ENCODE measurements at regions not wholly inside any gene's neighbourhood (a gene's known extent, or its start where the extent isn't known, plus 50 kb on each side); places are given as distances from the start of the nearest gene placed in this dataset.

GRCh38 chr2:230650585-230651137 is 62.0 kb upstream of the CAB39 start:
- no peak for DNase-seq
- ChIA-PET POLR2A (no interaction called here), CTCF (no interaction called here)
- Mint-ChIP-seq H3K4me3 (no peak overlapping the region), H3K4me1 (peaks cover 22% of the 10 kb centered on the region), H3K36me3 (ENCODE audit: low read depth) (no peaks in the 10 kb centered on the region), H3K27me3 (no peaks in the 10 kb centered on the region), H3K27ac (no peak overlapping the region), H3K9me3 (peaks cover 8% of the 10 kb centered on the region)
- no peak for ATAC-seq (ENCODE audit: low read depth)
- intact Hi-C loops (cut with micrococcal nuclease) = no loop called here
- TF ChIP-seq CTCF (IDR thresholded peaks at IDR 0.05) = no peak

- DNase-seq (no peak), ATAC-seq (ENCODE audit: low read depth) (no peak)
- no peak overlapping the region for H3K27ac Mint-ChIP-seq
- no peak overlapping the region for H3K4me3 Mint-ChIP-seq
- H3K27me3 Mint-ChIP-seq = no peaks in the 10 kb centered on the region
- peaks cover 8% of the 10 kb centered on the region for H3K9me3 Mint-ChIP-seq
- H3K36me3 Mint-ChIP-seq (ENCODE audit: low read depth) = no peaks in the 10 kb centered on the region
- intact Hi-C loops (cut with micrococcal nuclease) = no loop called here
- no peak for TF ChIP-seq CTCF (IDR thresholded peaks at IDR 0.05)
- ChIA-PET POLR2A (no interaction called here), CTCF (no interaction called here)
- H3K4me1 Mint-ChIP-seq = peaks cover 46% of the 10 kb centered on the region
These were observed 58.6 kb upstream of the CAB39 start for GRCh38 chr2:230654057-230654456.

GRCh38 chr2:230657462-230657861 is 55.2 kb upstream of the CAB39 start:
- no peak for DNase-seq
- peaks cover 63% of the 10 kb centered on the region for H3K4me1 Mint-ChIP-seq

GRCh38 chr2:230657906-230658305 is 54.7 kb upstream of the CAB39 start:
- peak overlapping the region; percentile 50 for H3K27ac Mint-ChIP-seq
- ChIA-PET POLR2A (interaction anchor here (0.5 to 0.9 kb wide), 3 partner anchors 43 to 400 kb away, joined by 3 read pairs; no protein-coding TSS in a partner anchor), CTCF (no interaction called here)
- H3K9me3 Mint-ChIP-seq = no peaks in the 10 kb centered on the region
- TF ChIP-seq CTCF (IDR thresholded peaks at IDR 0.05) = no peak
- no peak for DNase-seq
- H3K27me3 Mint-ChIP-seq = no peaks in the 10 kb centered on the region
- intact Hi-C loops (cut with micrococcal nuclease) = loop anchor here (2.0 kb wide), 1 partner anchor 13 kb away; no protein-coding TSS in a partner anchor
- no peak overlapping the region for H3K4me3 Mint-ChIP-seq
- no peaks in the 10 kb centered on the region for H3K36me3 Mint-ChIP-seq (ENCODE audit: low read depth)
- ATAC-seq (ENCODE audit: low read depth) = no peak
- peaks cover 63% of the 10 kb centered on the region for H3K4me1 Mint-ChIP-seq

More at GRCh38 chr2:230657462-230657861, 55.2 kb upstream of the CAB39 start:
- CTCF ChIA-PET = no interaction called here
- ATAC-seq (ENCODE audit: low read depth) = no peak
- TF ChIP-seq CTCF (IDR thresholded peaks at IDR 0.05) = no peak
- no peaks in the 10 kb centered on the region for H3K27me3 Mint-ChIP-seq
- POLR2A ChIA-PET = no interaction called here
- no peaks in the 10 kb centered on the region for H3K36me3 Mint-ChIP-seq (ENCODE audit: low read depth)
- peak overlapping the region; percentile 50 for H3K27ac Mint-ChIP-seq
- intact Hi-C loops (cut with micrococcal nuclease) = no loop called here
- H3K9me3 Mint-ChIP-seq = no peaks in the 10 kb centered on the region
- H3K4me3 Mint-ChIP-seq = no peak overlapping the region

GRCh38 chr2:230658577-230658876 is 54.1 kb upstream of the CAB39 start:
- Mint-ChIP-seq H3K36me3 (ENCODE audit: low read depth) (no peaks in the 10 kb centered on the region), H3K27ac (peak overlapping the region; percentile 42), H3K9me3 (no peaks in the 10 kb centered on the region), H3K4me3 (no peak overlapping the region), H3K4me1 (peaks cover 69% of the 10 kb centered on the region), H3K27me3 (no peaks in the 10 kb centered on the region)
- intact Hi-C loops (cut with micrococcal nuclease) = loop anchor here (2.0 kb wide), 1 partner anchor 14 kb away; no protein-coding TSS in a partner anchor
- ATAC-seq (ENCODE audit: low read depth) (no peak), DNase-seq (no peak)
- TF ChIP-seq CTCF (IDR thresholded peaks at IDR 0.05) = no peak
- ChIA-PET CTCF (no interaction called here), POLR2A (interaction anchor here (0.5 to 0.9 kb wide), 3 partner anchors 43 to 401 kb away, joined by 3 read pairs; no protein-coding TSS in a partner anchor)
